ENCODE measurements at regions not wholly inside any gene's neighbourhood (a gene's known extent, or its start where the extent isn't known, plus 50 kb on each side); places are given as distances from the start of the nearest gene placed in this dataset.
"Not testable (repeated sequence)": the region's sequence is repeated elsewhere in the genome, so short reads cannot be mapped to it uniquely, and the experiment has no call there.

DNA sequence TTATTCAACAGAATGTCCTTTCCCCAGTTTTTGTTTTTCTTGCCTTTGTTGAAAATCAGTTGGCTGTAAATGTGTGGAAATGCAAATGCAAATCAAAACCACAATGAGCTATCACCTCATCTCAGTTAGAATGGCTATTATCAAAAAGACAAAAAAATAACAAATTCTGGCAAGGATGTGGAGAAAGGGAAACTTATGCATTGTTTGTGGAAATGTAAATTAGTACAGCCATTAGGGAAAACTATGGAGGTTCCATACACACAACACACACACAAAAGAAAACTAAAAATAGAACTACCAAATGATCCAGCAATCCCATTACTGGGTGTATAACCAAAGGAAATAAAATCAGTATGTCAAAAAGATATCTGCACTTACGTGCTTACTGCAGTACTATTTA is 518.8 kb upstream of the ATXN7L3B start:
- DNase-seq = no peak

DNA sequence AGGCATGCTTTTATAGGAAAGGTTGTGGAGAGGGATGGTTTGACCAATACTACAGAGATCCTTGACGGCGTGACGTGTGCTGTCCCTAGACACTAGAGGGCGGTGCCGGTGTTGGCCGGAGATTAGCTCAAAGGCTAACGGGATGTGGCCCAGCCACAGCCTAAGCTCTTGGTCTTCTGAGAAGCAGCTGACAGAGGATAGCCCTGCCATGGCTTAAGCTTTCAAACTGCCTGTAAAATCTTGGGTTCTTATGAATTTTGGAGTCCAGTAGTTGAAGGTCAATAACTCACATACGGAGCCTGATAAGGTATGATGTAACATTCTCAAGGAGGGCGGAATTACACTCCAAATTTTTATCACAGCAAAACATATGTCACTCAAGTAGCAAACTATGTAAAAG is 515.7 kb upstream of the ATXN7L3B start:
- no peak for DNase-seq

DNA sequence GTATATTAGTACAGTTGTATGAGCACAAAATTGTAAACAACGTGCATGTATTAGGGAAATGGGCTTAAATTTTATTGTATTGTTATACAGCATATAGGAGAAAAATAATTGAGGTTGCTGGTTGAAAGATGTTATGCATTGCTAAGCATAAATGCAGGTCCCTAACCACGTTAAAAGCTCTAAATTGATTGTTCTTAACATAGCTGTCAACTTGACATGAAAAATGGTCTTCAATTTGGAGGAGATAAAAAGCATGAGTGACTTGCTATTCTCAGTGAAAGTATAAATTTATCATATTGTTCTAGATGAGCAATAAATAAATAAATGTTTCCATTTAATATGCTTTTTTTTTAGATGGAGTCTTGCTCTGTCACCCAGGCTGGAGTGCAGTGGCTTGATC is 506.6 kb upstream of the ATXN7L3B start:
- DNase-seq = no peak

DNA sequence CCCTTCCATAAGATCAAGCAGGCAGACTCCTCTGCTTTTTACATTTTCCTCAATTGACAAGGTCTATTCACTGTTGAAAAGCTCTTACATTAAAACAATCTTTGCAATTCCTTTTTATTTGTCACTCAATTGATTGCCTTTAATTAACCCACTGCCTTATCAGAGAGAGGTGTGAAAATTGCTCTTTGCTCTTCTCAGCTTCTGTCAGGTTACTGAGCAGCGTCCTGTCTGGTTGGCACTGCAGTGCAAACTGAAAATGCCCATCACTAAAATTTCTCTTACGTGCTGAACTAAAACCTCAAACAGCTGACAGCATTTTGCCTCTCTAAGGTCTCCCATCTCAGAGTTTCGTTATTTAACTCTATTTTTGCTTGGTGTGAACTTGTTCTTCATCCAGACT is 504.1 kb upstream of the ATXN7L3B start:
- no peak for DNase-seq

DNA sequence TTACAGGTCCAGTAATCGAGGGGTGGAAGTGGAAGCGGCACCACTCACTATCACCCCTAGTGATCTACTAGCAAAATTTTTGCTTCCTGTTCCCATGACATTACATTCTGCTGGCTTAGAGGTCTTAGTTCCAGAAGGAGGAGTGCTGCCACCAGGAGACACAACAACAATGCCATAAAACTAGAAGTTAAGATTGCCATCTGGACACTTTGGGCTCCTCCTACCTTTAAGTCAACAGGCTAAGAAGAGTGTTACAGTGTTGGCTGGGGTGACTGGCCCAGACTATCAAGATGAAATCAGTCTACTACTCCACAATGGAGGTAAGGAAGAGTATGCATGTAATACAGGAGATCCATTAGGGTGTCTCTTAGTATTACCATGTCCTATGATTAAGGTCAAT is 498.5 kb upstream of the ATXN7L3B start:
- DNase-seq = not testable (repeated sequence)

DNA sequence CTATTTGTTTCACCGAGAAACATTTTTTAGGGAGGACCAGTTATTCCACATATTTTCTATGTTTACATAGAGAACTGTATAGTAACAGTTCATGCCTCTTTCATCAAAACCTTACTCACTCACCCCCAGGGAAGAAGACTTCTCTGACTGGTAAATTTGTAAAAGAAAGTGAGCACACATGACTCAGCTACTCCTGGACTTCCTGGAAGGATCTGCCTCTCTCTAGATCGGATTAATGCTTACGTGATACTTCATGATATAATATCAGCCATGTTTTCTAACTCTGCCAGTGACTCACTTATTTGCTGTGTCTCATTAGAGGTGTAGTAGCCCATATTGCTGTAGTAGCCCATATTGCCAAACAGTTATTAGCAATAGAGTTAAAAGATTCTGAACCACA is 494.3 kb upstream of the ATXN7L3B start:
- DNase-seq = no peak

DNA sequence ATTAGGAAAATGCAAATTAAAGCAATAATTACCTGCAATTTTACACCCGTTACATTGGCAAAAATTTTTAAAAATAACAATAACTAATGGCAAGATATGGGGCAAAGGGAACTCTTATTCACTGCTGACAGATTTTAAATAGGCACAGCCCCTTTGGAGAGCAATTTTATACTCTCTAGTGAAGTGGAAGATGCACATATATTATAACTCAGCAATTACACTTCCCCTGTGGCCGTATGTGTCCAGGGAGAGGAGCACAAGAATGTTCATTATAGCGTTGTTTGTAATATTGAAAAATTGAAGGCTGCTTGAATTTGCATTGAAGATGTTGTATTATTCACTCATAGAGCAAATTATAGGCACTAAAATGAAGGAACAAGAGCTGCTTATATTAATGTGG is 488.3 kb upstream of the ATXN7L3B start:
- DNase-seq = no peak

DNA sequence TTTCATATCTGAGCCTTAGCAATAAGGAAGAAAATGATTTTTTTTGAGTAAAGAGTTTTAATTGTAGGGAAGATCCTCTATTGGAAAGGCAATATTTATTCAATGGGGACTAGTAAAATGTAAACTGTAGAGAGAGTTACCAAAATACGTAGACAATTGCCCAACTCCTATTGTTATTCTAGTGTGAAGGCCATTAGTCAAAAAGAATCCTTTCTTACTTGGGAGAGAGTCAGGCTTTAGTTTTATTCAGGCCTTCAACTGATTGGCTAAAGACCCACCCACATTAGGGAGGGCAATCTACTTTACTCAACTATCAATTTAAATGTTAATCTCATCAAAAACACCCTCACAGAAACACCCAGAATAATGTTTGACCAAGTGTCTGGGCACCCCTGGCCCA is 485.8 kb upstream of the ATXN7L3B start:
- no peak for DNase-seq

DNA sequence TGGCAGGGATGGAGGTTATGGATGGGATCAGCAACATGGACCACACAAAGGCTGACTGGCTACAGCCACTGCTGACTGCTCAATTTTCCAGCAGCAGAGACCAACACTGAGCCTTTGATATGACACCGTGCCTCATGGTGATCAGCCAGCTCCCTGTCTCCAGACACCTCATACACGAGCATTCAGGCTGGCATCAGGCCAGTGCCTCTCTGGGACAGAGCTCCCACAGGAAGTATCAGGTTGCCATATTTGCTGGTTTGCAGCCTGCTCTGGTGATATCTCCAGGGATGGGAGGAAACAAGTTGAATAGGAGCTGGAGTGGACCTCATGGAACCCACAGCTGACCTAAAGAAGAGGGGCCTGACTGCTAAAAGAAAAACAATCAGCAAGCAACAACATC is 471.2 kb upstream of the ATXN7L3B start:
- no peak for DNase-seq

DNA sequence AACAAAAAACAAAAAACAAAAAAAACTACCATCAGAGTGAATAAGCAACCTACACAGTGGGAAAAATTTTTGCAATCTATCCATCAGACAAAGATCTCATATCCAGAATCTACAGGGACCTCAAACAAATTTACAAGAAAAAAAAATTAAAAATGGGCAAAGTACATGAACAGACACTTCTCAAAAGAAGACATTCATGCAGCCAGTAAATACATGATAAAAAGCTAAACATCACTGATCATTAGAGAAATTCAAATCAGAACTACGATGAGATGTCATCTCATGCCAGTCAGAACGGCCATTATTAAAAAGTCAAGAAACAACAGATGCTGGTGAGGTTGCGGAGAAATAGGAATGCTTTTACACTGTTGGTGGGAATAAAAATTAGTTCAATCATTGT is 466.5 kb upstream of the ATXN7L3B start:
- DNase-seq = no peak

DNA sequence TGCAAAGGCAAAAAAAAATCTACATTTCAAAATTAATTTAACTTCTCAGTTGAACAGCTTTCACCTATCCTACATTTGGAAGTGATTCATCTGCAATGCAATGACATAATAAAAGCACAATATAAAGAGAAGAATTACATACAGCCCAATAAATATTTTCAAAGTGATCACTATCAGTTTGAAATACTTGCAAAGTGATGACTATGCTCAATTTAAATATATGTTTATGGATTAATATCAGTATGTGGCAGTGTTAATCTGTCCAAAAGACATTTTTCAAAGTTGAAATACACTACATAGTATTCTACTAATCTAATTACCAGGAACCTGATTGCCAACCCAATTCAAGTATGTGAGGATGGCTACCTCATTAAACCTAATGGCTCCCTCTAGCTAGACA is 460.7 kb upstream of the ATXN7L3B start:
- no peak for DNase-seq

DNA sequence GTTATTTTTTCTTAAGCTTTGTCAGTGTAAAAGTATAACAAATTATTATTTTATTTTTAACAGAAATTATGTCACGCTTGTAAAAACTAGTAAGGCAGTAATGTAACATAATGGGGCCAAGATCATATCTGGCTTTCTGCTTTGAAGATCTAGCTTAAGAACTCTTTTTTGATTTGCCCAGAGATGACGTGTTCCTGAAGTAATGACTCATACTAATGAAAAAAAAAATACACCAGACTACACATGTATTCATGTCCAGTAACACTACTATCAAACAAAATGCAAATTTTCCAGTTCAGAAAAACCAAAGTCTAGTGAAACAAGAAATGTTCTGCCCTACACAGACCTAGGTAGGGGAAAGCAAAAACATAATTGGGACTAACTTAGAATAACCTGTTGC is 432.2 kb upstream of the ATXN7L3B start:
- DNase-seq = no peak

DNA sequence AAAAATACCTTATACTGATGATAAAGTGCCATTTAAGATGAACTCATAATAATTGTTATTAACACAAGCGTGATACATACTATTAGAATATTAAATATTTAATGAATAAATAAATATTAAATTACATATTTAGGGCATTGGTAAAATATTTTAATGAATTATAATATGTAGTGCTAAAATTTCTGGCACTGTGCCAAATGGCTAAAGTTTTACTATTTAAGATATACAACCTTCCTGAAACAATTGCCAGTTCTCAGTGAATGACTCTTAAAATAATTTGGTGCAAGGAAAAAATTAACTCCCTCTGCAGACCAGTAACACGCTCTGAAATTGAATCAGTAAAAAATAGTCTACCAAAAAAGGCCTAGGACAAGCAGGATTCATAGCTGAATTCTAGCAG is 428.9 kb upstream of the ATXN7L3B start:
- DNase-seq = no peak

DNA sequence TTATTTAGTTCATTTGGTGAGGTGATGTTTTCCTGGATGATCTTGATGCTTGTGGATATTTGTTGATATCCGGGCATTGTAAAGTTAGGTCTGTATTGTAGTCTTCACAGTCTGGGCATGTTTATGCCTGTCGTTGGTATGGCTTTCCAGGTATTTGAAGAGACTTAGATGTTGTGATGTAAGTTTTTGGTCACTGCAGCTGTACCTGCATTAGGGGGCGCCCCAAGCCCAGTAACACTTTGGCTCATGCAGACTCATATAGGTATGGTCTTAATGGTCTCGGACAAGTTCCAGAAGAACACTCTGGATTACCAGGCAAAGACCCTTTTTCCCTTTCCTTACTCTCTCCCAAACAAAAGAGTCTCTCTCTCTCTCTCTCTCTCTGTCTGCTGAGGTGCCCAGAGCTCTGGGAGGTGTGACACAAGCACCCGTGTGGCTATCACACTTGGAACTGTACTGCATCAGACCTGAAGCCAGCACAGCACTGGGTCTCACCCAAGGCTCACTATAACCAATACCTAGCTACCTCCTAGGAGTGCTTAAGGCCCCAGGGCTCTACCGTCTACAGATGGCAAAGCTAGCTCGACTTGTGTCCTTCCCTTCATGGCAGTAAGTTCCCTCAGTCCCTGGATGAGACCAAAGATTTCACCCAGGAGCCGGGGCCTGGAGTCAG is 425.8 kb upstream of the ATXN7L3B start:
- no peak for DNase-seq

DNA sequence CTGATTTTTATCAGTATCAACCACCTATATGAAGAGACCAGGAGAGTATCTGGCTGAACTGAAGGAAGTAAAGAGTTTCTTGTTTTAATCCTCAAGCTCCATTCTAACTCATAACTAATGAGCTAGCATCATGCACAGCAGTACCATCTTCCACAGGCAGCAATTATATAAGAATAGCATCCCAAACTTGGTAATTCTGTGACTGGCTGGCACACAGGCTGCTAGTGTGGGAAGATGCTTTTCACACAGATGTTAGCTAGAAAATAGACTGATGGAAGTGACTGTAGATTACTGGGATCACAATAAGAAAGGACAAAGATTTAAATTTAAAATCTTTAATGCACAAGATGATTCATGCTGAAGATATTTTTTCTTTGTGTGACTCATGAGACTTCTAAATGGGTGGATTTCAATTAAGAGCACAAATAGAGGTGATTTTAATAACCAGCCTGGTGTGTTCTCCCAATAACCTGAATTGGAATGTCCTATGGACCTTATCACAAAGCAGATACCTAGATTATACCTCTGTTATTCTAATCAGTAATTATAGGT is 417.7 kb upstream of the ATXN7L3B start:
- no peak for DNase-seq

DNA sequence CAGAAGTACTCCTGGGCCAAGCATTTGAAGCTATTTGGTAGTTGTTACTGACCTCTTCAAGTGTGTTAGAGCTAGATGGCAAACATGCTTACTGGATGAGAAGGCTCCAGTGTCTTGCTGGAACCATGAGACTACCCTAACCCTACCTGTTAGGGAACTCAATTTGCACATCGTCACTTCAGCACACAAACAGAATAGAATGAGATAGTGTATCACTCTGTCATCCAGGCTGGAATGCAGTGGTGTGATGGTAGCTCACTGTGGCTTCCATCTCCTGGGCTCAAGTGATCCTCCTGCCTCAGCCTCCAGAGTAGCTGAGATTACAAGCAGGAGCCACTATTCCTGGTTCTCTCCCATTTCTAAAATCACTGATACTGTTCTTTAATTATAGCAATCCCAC is 417.0 kb upstream of the ATXN7L3B start:
- DNase-seq = no peak

DNA sequence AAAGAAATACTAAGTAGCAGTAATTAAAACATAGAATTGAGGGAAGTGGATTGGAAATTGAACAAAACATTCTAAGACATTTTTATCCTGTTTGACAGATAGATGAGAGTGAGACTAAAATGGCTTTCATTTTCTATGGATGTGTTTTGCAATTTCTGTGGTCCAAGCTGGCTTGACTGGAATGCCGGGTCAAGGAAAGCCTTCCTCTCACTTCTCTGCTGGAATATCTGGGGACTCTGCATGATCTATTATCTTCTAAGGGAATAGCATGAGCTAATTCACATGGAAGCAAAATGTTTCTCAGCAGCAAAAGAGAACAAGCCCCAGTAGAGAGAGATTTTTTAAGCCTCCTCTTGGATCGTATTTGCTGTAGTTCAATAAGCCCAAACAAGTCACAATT is 407.9 kb upstream of the ATXN7L3B start:
- DNase-seq = no peak

DNA sequence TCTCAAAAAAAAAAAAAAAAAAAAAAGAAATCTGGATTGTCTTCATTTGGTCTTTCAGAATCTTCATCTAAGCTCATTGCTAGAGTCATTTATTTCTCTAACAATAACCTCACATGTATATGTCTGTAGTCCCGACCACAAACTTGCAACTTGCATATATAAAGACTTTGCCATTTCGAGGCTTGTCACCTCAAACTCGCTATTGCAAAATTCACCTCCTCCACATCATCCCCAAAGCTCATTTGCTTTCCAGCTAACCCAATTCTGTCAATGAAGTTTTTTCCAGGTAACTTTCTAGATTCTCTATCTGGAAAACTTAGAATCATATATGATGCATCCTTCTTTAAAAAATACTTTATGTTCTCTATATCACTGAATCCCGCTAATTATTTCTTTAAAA is 393.2 kb upstream of the ATXN7L3B start:
- no peak for DNase-seq

DNA sequence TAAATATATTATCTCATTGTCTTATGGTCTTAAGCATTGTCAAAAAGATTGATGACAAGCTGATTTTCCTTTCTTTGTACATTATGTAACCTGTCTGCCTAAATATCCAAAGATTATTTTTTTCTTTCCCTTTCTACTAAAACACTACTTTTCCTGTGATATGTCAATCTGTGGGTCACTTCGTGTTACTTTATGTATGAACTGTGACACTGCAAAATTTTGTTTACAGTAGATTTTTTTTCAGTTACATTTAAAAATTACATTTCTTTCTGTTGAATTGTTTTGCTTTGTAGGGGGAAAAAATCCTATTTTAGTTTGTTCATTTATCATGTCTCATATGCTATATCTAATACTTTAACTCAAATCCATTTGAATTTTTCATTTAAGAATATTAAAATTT is 392.3 kb upstream of the ATXN7L3B start:
- DNase-seq = no peak

DNA sequence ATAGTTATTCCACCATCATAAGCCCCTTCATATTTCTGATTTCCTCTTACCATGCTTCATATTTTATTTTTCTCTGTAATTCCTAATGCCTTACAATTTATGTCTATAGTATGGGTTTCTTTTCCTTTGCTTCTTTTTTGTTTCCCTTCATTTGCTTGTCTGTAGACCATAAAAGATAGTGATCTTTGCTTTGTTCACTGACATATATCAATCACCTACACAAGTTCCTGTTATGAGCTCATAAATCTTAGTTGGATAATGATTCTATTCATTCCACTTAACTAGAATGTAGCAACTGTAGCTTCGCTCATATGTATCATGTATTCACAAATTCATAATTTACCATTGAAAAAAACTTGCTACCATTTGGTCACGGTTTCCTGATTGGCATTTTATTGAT is 388.8 kb upstream of the ATXN7L3B start:
- DNase-seq = no peak

DNA sequence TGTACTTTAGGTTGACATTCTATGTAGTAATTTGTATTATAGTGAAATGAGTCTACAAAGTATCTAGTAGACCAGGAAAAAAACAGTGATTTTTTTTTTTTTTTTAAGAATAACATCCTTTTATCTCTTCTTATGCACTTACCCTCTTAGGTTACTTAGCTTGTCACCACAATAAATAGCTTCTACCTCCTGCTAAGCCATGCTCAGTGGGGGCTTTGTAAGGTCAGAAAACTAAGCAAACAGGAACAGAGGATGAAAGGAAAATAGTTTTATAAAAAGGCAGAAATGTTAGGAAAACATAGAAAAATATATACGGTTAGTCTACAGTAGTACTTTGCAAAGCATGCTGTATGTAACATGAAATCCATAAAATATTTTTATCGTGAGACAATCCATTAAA is 385.3 kb upstream of the ATXN7L3B start:
- no peak for DNase-seq

DNA sequence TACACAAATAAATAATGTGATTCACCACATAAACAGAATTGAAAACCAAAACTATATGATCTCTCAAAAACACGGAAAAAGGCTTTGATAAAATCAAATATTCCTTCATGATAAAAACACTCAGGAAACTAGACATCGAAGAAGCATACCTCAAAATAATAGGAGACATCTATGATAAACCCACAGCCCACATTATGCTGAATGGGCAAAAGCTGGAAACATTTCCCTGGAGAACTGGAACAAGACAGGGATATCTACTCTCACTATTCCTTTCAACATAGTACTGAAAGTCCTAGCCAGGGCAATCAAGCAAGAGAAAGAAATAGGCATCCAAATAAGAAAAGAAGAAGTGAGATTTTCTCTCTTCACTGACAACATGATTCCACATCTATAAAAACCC is 371.5 kb upstream of the ATXN7L3B start:
- no peak for DNase-seq

DNA sequence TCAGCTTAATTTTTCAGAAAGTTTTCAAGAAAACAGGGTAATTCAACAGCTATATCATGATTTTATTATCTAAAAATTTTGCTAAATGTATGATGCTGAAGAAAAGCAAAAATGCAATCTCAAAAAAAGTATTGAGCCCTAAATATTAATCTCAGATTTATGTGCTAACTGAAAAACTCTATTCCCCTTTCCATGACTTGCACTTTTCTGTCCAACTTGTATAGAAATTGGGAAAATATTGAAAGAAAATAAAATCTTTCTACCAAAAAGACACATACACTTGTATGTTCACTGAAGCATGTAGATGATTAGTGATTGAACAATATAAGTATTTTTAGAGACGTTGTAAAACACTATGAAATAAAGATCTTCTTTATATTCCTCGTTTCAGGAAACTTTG is 368.0 kb upstream of the ATXN7L3B start:
- DNase-seq = no peak

DNA sequence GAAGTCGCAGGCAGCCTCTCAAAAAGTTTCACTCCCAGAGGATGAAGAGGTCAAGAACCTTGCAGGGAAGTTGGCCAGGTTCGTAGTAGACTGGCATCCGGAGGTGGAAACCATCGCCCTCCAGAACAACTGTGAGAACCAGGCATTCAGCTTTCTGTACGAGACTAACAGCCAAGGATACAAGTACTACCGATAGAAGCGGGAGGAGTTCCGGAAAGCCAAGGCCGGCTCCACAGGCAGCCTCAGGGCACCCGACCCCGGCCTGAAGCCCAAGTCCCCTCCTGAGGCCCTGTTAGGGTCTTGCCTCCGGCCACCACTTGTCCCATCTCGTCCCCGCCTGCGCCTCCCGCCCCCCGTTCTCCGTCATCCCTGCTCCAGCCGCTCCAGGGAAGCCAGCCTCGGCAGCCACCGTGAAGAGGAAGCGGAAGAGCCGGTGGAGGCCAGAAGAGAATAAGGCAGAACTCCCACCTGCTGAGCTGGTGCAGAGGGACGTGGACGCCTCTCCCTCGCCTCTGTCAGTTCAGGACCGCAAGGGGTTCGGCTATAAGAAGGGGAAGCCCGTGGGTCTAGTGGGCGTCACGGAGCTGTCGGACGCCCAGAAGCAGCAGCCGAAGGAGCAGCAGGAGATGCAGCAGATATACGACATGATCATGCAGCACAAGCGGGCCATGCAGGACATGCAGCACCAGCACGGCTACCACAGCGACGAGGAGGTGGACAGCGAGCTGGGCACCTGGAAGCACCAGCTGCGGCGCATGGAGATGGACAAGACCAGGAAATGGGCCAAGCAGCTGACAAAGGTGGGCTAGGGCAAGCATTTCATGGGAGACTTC is 366.8 kb upstream of the ATXN7L3B start:
- no peak for DNase-seq

DNA sequence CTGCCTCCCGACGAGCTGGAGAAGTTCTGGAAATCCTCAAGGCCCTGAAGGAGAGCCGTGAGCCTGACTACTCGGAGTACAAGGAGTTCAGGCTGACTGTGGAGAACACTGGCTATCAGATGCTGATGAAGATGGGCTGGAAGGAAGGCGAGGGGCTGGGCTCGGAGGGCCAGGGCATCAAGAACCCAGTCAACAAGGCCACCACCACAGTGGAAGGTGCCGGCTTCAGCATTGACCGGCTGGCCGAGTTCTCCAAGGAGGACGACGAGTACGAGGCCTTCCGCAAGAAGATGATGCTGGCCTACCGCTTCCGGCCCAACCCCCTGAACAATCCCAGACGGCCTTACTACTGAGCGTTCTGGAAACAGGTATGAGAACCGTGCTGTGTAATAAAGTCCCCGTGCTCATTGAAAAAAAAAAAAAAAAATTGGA is 366.1 kb upstream of the ATXN7L3B start:
- no peak for DNase-seq
